ENCODE measurements at regions not wholly inside any gene's neighbourhood (a gene's known extent, or its start where the extent isn't known, plus 50 kb on each side); places are given as distances from the start of the nearest gene placed in this dataset.

- Histone ChIP-seq H3K4me3 (no peak overlapping the region), H3K27ac (no peak overlapping the region), H3K36me3 (no peaks in the 10 kb centered on the region), H3K9me3 (peaks cover 0 to 5% (median 0%) of the 10 kb centered on the region in 4 donors), H3K4me1 (no peaks in the 10 kb centered on the region), H3K27me3 (no peaks in the 10 kb centered on the region)
- TF ChIP-seq POLR2A (IDR thresholded peaks at IDR 0.05) (no peak), POLR2AphosphoS5 (IDR thresholded peaks at IDR 0.05) (no peak), EP300 (IDR thresholded peaks at IDR 0.05) (no peak), CTCF (IDR thresholded peaks at IDR 0.05) (no peak)
- WGBS, 2 donors, result 51 to 65% methylated on average over 4 to 8 of the region's 8 CpGs
- DNase-seq (no peak), ATAC-seq (ENCODE audit: low FRiP score in 2 of 2) (no peak)
Observed at GRCh38 chr21:36605426-36605825, 93.5 kb upstream of the SIM2 start.

DNA sequence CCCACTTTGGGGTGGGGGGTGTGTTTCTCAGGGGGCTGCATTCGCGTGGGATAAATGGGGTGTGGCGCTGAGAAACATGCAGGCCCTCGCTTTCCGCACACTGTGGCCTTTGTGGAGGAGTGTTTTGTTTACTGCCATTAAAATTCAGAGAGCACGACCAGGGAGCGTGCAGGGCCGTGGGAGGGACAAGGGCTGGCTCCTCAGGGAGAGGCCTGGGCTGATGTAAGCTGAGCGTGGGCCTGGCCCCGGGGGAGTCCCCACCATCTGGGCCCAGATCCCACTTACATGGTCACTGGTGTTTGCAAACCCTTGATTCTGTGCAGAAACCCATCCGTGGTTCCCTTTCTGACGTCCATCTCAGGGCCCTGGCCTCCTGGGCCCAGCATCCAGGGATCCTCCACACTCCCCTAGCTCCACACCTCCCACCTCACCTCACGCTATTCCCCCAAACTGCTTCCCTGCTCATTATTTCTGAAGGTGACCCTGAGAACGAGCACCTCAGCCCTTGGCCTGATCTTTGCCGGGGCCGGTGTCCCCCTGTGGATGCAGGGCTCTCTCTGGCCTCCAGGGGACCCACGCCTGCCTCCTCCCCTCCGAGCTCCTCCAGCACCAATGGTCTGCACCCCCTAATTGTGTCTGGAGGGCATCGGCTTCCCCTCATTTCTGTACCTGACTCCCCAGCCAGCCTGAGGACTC is 92.5 kb upstream of the SIM2 start:
- no peak for DNase-seq

GRCh38 chr21:36606983-36607325 is 92.0 kb upstream of the SIM2 start:
- Histone ChIP-seq H3K4me1 (no peaks in the 10 kb centered on the region), H3K36me3 (no peaks in the 10 kb centered on the region), H3K9me3 (peaks cover 0 to 5% (median 0%) of the 10 kb centered on the region in 4 donors), H3K27me3 (no peaks in the 10 kb centered on the region), H3K4me3 (no peak overlapping the region), H3K27ac (no peak overlapping the region)
- no peak for DNase-seq
- TF ChIP-seq POLR2AphosphoS5 (IDR thresholded peaks at IDR 0.05), result no peak
- TF ChIP-seq CTCF (IDR thresholded peaks at IDR 0.05), result no peak
- no peak for TF ChIP-seq EP300 (IDR thresholded peaks at IDR 0.05)
- no peak for TF ChIP-seq POLR2A (IDR thresholded peaks at IDR 0.05)
- WGBS, 2 donors, result 88 to 92% methylated on average over 5 to 6 of the region's 6 CpGs
- ATAC-seq (ENCODE audit: low FRiP score in 2 of 2), result no peak

More for the DNA sequence above, 92.5 kb upstream of the SIM2 start:
- WGBS, 2 donors, result 72 to 82% methylated on average over 14 to 19 of the region's 19 CpGs
- H3K36me3 ChIP-seq, result no peaks in the 10 kb centered on the region
- ATAC-seq (ENCODE audit: low FRiP score in 2 of 2), result peak in 1 of 2 donors; percentile 32
- H3K4me1 ChIP-seq, result no peaks in the 10 kb centered on the region
- no peak overlapping the region for H3K4me3 ChIP-seq
- no peaks in the 10 kb centered on the region for H3K27me3 ChIP-seq
- H3K9me3 ChIP-seq, result peaks cover 0 to 5% (median 0%) of the 10 kb centered on the region in 4 donors
- TF ChIP-seq POLR2A (IDR thresholded peaks at IDR 0.05), result no peak
- no peak for TF ChIP-seq POLR2AphosphoS5 (IDR thresholded peaks at IDR 0.05)
- TF ChIP-seq EP300 (IDR thresholded peaks at IDR 0.05), result no peak
- no peak for TF ChIP-seq CTCF (IDR thresholded peaks at IDR 0.05)
- H3K27ac ChIP-seq, result no peak overlapping the region

- no peak for ATAC-seq (ENCODE audit: low FRiP score in 2 of 2)
Observed at GRCh38 chr21:36608041-36608896, 90.6 kb upstream of the SIM2 start.

More at GRCh38 chr21:36608041-36608896, 90.6 kb upstream of the SIM2 start:
- Histone ChIP-seq H3K9me3 (peaks cover 0 to 5% (median 0%) of the 10 kb centered on the region in 4 donors), H3K27ac (no peak overlapping the region), H3K36me3 (no peaks in the 10 kb centered on the region), H3K4me1 (no peaks in the 10 kb centered on the region), H3K27me3 (no peaks in the 10 kb centered on the region), H3K4me3 (no peak overlapping the region)
- TF ChIP-seq CTCF (IDR thresholded peaks at IDR 0.05) (no peak), EP300 (IDR thresholded peaks at IDR 0.05) (no peak), POLR2AphosphoS5 (IDR thresholded peaks at IDR 0.05) (no peak), POLR2A (IDR thresholded peaks at IDR 0.05) (no peak)
- WGBS, 2 donors, result 71 to 75% methylated on average over 8 of the region's 8 CpGs
- DNase-seq, result no peak

Measured in upper lobe of left lung (tissue), 6 donors.